ENCODE measurements at regions not wholly inside any gene's neighbourhood (a gene's known extent, or its start where the extent isn't known, plus 50 kb on each side); places are given as distances from the start of the nearest gene placed in this dataset.

DNA sequence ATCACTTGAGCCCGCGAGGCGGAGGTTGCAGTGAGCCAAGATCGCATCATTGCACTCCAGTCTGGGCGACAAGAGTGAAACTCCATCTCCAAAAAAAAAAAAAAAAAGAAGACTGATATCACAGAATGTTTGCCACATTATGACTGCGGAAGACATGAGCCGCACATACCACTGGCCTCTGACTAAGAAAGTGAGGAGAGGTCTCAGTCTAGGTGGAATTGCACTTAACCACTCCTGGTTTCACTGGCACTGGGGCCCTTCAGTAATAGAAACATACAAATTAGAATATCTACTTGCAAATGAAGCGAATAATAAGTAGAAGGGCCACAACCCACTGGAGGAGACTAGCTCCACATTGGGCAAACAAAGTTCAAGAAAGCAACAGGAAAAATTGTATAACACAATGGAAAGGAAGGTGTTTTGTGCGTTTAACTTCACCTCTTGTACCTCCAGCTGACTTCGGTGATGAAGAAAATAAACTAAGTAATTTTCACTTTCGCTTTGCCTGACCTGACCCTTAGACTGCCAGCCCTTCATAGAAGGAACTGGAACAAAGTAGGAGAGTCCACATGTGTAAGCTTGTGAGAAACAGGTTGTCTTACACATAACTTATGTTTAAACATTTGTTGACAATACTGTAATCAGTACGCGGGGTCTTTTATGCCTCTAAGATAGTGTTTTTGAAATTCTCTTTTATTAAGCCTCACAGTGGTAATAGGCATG lies 147.5 kb upstream of the TSHZ2 start:
- whole genome bisulfite sequencing, 2 experiments (ENCODE audit: extremely low coverage in 1 of 2, insufficient coverage in 1 of 2, insufficient read length in 1 of 2, insufficient replicate concordance in 2 of 2, low coverage in 1 of 2, low lambda C conversion rate in 2 of 2, missing lambda C conversion rate in 1 of 2): 87% methylated on average over 10 of the region's 13 CpGs; no CpG with 5 or more reads in 1 of the 2 experiments
- Histone ChIP-seq H3K27ac (ENCODE audit: low read depth, low read length) (no peak overlapping the region), H4K20me1 (replicated peaks in 1 of 2; ENCODE audit: control insufficient read depth in 1 of 2, insufficient read depth in 2 of 2, low read length in 2 of 2) (no peaks in the 10 kb centered on the region), H2AK5ac (ENCODE audit: low read depth, low read length) (no peak overlapping the region), H2BK15ac (ENCODE audit: low read length) (no peak overlapping the region), H3K4me3 (ENCODE audit: extremely low read depth in 1 of 4, insufficient read depth in 2 of 4, low read depth in 3 of 4, low read length in 4 of 4) (no peak overlapping the region), H3K14ac (ENCODE audit: insufficient read length) (no peak overlapping the region), H3K18ac (ENCODE audit: extremely low read depth, low read length) (no peak overlapping the region), H3K79me1 (ENCODE audit: low read depth, low read length) (no peaks in the 10 kb centered on the region), H3K36me3 (ENCODE audit: control insufficient read depth in 2 of 4, insufficient read depth in 4 of 4, low read length in 3 of 4) (no peaks in the 10 kb centered on the region), H2BK120ac (replicated peaks; ENCODE audit: low read depth, low read length) (no peak overlapping the region), H2BK12ac (ENCODE audit: low read depth, low read length) (no peak overlapping the region), H3K9me3 (ENCODE audit: insufficient read depth in 2 of 2, low read depth in 1 of 2, low read length in 1 of 2) (no peaks in the 10 kb centered on the region), H4K5ac (ENCODE audit: insufficient read length, low read depth, low read length) (no peak overlapping the region), H3K27me3 (replicated peaks in 1 of 4; ENCODE audit: control insufficient read depth in 3 of 4, extremely low read depth in 1 of 4, insufficient read depth in 3 of 4, low read length in 3 of 4) (no peaks in the 10 kb centered on the region), H3K9ac (replicated peaks in 1 of 4; ENCODE audit: extremely low read depth in 1 of 4, low read depth in 3 of 4, low read length in 3 of 4) (no peak overlapping the region), H3K56ac (replicated peaks; ENCODE audit: insufficient read length, low read depth, low read length) (no peak overlapping the region), H3K4ac (replicated peaks; ENCODE audit: insufficient read length, low read depth, low read length) (no peak overlapping the region), H2BK5ac (ENCODE audit: low read depth, low read length) (no peak overlapping the region), H3K23ac (ENCODE audit: insufficient read length) (no peak overlapping the region), H3K4me2 (ENCODE audit: insufficient read depth in 1 of 2, low read depth in 2 of 2, low read length in 2 of 2) (no peak overlapping the region), H4K8ac (ENCODE audit: extremely low read depth, insufficient read depth, low read length) (no peak overlapping the region), H4K91ac (replicated peaks; ENCODE audit: insufficient read length, low read length) (no peak overlapping the region), H3K4me1 (replicated peaks in 1 of 4; ENCODE audit: control insufficient read depth in 3 of 4, insufficient read depth in 4 of 4, low read length in 3 of 4) (no peaks in the 10 kb centered on the region), H2BK20ac (ENCODE audit: low read length) (no peak overlapping the region), H2AFZ (ENCODE audit: low read length) (no peak overlapping the region), H3K23me2 (ENCODE audit: low read depth, low read length) (no peaks in the 10 kb centered on the region), H3K79me2 (ENCODE audit: control insufficient read depth in 1 of 2, insufficient read depth in 2 of 2, low read length in 2 of 2) (no peaks in the 10 kb centered on the region)
- FAIRE-seq: no peak
- POLR2A ChIA-PET (ENCODE audit: partially characterized antibody): no interaction called here
- DNase-seq (ENCODE audit: low read depth in 1 of 2, low spot score in 2 of 2): no peak
- CTCF ChIA-PET (ENCODE audit: partially characterized antibody): no interaction called here
- no peak for TF ChIP-seq KDM1A (IDR thresholded peaks at IDR 0.05; ENCODE audit: borderline replicate concordance, low read length)
- no peak for TF ChIP-seq CEBPB (IDR thresholded peaks at IDR 0.05; ENCODE audit: low read depth, low read length)
- no peak for TF ChIP-seq USF2 (IDR thresholded peaks at IDR 0.05; ENCODE audit: low read length)
- TF ChIP-seq SUZ12 (IDR thresholded peaks at IDR 0.05; ENCODE audit: low read length): no peak
- no peak for TF ChIP-seq EP300 (IDR thresholded peaks at IDR 0.05; ENCODE audit: borderline replicate concordance in 1 of 2, low read depth in 2 of 2, low read length in 2 of 2)
- no peak for TF ChIP-seq HDAC2 (IDR thresholded peaks at IDR 0.05; ENCODE audit: borderline replicate concordance in 1 of 2, low read depth in 2 of 2, low read length in 2 of 2)
- TF ChIP-seq, protein P1, sequence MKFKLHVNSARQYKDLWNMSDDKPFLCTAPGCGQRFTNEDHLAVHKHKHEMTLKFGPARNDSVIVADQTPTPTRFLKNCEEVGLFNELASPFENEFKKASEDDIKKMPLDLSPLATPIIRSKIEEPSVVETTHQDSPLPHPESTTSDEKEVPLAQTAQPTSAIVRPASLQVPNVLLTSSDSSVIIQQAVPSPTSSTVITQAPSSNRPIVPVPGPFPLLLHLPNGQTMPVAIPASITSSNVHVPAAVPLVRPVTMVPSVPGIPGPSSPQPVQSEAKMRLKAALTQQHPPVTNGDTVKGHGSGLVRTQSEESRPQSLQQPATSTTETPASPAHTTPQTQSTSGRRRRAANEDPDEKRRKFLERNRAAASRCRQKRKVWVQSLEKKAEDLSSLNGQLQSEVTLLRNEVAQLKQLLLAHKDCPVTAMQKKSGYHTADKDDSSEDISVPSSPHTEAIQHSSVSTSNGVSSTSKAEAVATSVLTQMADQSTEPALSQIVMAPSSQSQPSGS (IDR thresholded peaks at IDR 0.05; ENCODE audit: low read length): no peak
- no peak for TF ChIP-seq YY1 (IDR thresholded peaks at IDR 0.05; ENCODE audit: low read depth, low read length)
- TF ChIP-seq KDM4A (IDR thresholded peaks at IDR 0.05; ENCODE audit: low read depth, low read length, severe bottlenecking): no peak
- no peak for TF ChIP-seq POLR2A (IDR thresholded peaks at IDR 0.05; ENCODE audit: control extremely low read depth in 1 of 2, low read depth in 2 of 2, low read length in 2 of 2)
- no peak for TF ChIP-seq MAFK (IDR thresholded peaks at IDR 0.05; ENCODE audit: low read depth, low read length)

All from H1 (cell line).